Vagina (tissue), 1 donor: ENCODE measurements at regions not wholly inside any gene's neighbourhood (a gene's known extent, or its start where the extent isn't known, plus 50 kb on each side); places are given as distances from the start of the nearest gene placed in this dataset. TPM values are rescaled to one million over a fixed set of nuclear protein-coding genes. Genes with fewer than 3 reads are reported as not detected.

ENCODE experiments used
- small RNA-seq: library from RNA; depleted of rRNA; stranded (forward); fragments of <200 nt; gene quantifications from one replicate; pipeline ENCODE3, GENCODE V24; 2016

Small RNAs in the stretch of these regions (small RNA-seq; reads per million reads assigned to genes)
- gene RNU6-193P (not detected), gene RNU6-847P (not detected), gene SS18L2P1 (not detected)
